H1 (cell line): ENCODE measurements at regions not wholly inside any gene's neighbourhood (a gene's known extent, or its start where the extent isn't known, plus 50 kb on each side); places are given as distances from the start of the nearest gene placed in this dataset.

Source experiments
- CTCF ChIA-PET: fragments of 300-600 bp; sonication (Branson Sonifier 250); formaldehyde crosslinking; loops from one replicate; lab custom pipeline; 2021; ENCODE audit not compliant: partially characterized antibody; lab: Charles Lee
- POLR2A ChIA-PET: fragments of 300-600 bp; sonication (Branson Sonifier 250); formaldehyde crosslinking; loops from one replicate; lab custom pipeline; 2021; ENCODE audit warnings: inconsistent platforms; ENCODE audit not compliant: partially characterized antibody; lab: Charles Lee
- DNase-seq, 2 experiments: peaks; one replicate each; pipeline versions ENCODE4 v3.0.0 to v3.0.0-alpha.2; 2010 to 2022; ENCODE audit warnings: low spot score in 2 of 2, low read depth in 1 of 2, mixed read lengths in 1 of 2
- FAIRE-seq: peaks from 2 replicates; lab custom pipeline; 2011; peaks lifted over from hg19 to GRCh38; lab: Jason Lieb, UNC
- H2AFZ ChIP-seq: 2 replicates; pipeline ENCODE4 v1.8.1; 2012; ENCODE audit warnings: low read length, inconsistent platforms
- H2AK5ac ChIP-seq: 2 replicates; pipeline ENCODE4 v1.6.1; 2013; ENCODE audit warnings: low read depth, low read length
- H2BK120ac ChIP-seq: replicated peaks from 2 replicates; pipeline ENCODE3; 2013; ENCODE audit warnings: low read depth, low read length, inconsistent platforms
- H2BK12ac ChIP-seq: 2 replicates; pipeline ENCODE4 v1.6.1; 2013; ENCODE audit warnings: low read depth, low read length
- H2BK15ac ChIP-seq: 2 replicates; pipeline ENCODE4 v1.6.1; 2013; ENCODE audit warnings: low read length
- H2BK20ac ChIP-seq: 2 replicates; pipeline ENCODE4 v1.6.1; 2013; ENCODE audit warnings: low read length
- H2BK5ac ChIP-seq: 2 replicates; pipeline ENCODE4 v1.6.1; 2013; ENCODE audit warnings: low read depth, low read length
- H3K14ac ChIP-seq: 2 replicates; pipeline ENCODE4 v1.6.1; 2013; ENCODE audit warnings: inconsistent platforms; ENCODE audit not compliant: insufficient read length
- H3K18ac ChIP-seq: 2 replicates; pipeline ENCODE4 v1.6.1; 2013; ENCODE audit warnings: low read length; ENCODE audit errors: extremely low read depth
- H3K23ac ChIP-seq: 2 replicates; pipeline ENCODE4 v1.6.1; 2013; ENCODE audit warnings: inconsistent platforms; ENCODE audit not compliant: insufficient read length
- H3K23me2 ChIP-seq: 2 replicates; pipeline ENCODE4 v1.6.1; 2013; ENCODE audit warnings: low read depth, low read length
- H3K27ac ChIP-seq: 2 replicates; pipeline ENCODE4 v1.6.1; 2011; ENCODE audit warnings: low read depth, low read length, inconsistent platforms
- H3K27me3 ChIP-seq, 4 experiments: replicated peaks in 1 of 4; 1 replicate in 1 of 4; 2 replicates in 3 of 4; pipeline versions ENCODE4 v1.6.1 to v1.8.1; 2011 to 2013; ENCODE audit warnings: low read length in 3 of 4, mild to moderate bottlenecking in 3 of 4, inconsistent platforms in 2 of 4, mixed read lengths in 2 of 4, moderate library complexity in 1 of 4; ENCODE audit not compliant: control insufficient read depth in 3 of 4, insufficient read depth in 3 of 4; ENCODE audit errors: extremely low read depth in 1 of 4
- H3K36me3 ChIP-seq, 4 experiments: 2 replicates each; pipeline versions ENCODE4 v1.6.1 to v1.8.1; 2011 to 2013; ENCODE audit warnings: mild to moderate bottlenecking in 4 of 4, low read length in 3 of 4, moderate library complexity in 2 of 4, control low read depth in 1 of 4, inconsistent platforms in 1 of 4; ENCODE audit not compliant: insufficient read depth in 4 of 4, control insufficient read depth in 2 of 4
- H3K4ac ChIP-seq: replicated peaks from 2 replicates; pipeline ENCODE3; 2013; ENCODE audit warnings: low read length, low read depth, mixed read lengths, inconsistent platforms; ENCODE audit not compliant: insufficient read length
- H3K4me1 ChIP-seq, 4 experiments: replicated peaks in 1 of 4; 1 replicate in 1 of 4; 2 replicates in 3 of 4; pipeline versions ENCODE4 v1.6.1 to v1.8.1; 2011 to 2013; ENCODE audit warnings: low read length in 3 of 4, inconsistent platforms in 2 of 4, mixed read lengths in 1 of 4; ENCODE audit not compliant: insufficient read depth in 4 of 4, control insufficient read depth in 3 of 4
- H3K4me2 ChIP-seq, 2 experiments: 2 replicates each; pipeline versions ENCODE4 v1.6.1 to v1.8.1; 2011 to 2013; ENCODE audit warnings: low read depth in 2 of 2, low read length in 2 of 2, control low read depth in 1 of 2, inconsistent platforms in 1 of 2, mild to moderate bottlenecking in 1 of 2; ENCODE audit not compliant: insufficient read depth in 1 of 2
- H3K4me3 ChIP-seq, 4 experiments: fragments of 200-600, 300-600 bp in 1 of 4; sonication (generic), shearing (Covaris generic), sonication (Bioruptor Twin) in 1 of 4; 2 replicates each; pipeline versions ENCODE4 v1.5.1 to v1.8.1; 2011 to 2016; ENCODE audit warnings: low read length in 4 of 4, low read depth in 3 of 4, control low read depth in 2 of 4, inconsistent platforms in 2 of 4, mild to moderate bottlenecking in 2 of 4, mixed read lengths in 1 of 4, moderate library complexity in 1 of 4; ENCODE audit not compliant: insufficient read depth in 2 of 4; ENCODE audit errors: extremely low read depth in 1 of 4
- H3K56ac ChIP-seq: replicated peaks from 2 replicates; pipeline ENCODE3; 2013; ENCODE audit warnings: low read depth, mild to moderate bottlenecking, mixed read lengths, low read length, inconsistent platforms; ENCODE audit not compliant: insufficient read length
- H3K79me1 ChIP-seq: 2 replicates; pipeline ENCODE4 v1.6.1; 2013; ENCODE audit warnings: low read depth, low read length, control low read depth
- H3K79me2 ChIP-seq, 2 experiments: 2 replicates each; pipeline versions ENCODE4 v1.6.1 to v1.8.1; 2012 to 2013; ENCODE audit warnings: low read length in 2 of 2, mild to moderate bottlenecking in 2 of 2, inconsistent platforms in 1 of 2; ENCODE audit not compliant: insufficient read depth in 2 of 2, control insufficient read depth in 1 of 2
- H3K9ac ChIP-seq, 4 experiments: replicated peaks in 1 of 4; 1 replicate in 1 of 4; 2 replicates in 3 of 4; pipeline versions ENCODE4 v1.6.1 to v1.8.1; 2011 to 2013; ENCODE audit warnings: low read depth in 3 of 4, low read length in 3 of 4, control low read depth in 2 of 4, mild to moderate bottlenecking in 2 of 4, moderate library complexity in 2 of 4, inconsistent platforms in 1 of 4; ENCODE audit errors: extremely low read depth in 1 of 4
- H3K9me3 ChIP-seq, 2 experiments: 2 replicates each; pipeline versions ENCODE4 v1.6.1 to v1.8.1; 2012 to 2013; ENCODE audit warnings: mild to moderate bottlenecking in 2 of 2, moderate library complexity in 2 of 2, control low read depth in 1 of 2, inconsistent platforms in 1 of 2, low read depth in 1 of 2, low read length in 1 of 2, mixed read lengths in 1 of 2; ENCODE audit not compliant: insufficient read depth in 2 of 2
- H4K20me1 ChIP-seq, 2 experiments: replicated peaks in 1 of 2; 2 replicates each; pipeline versions ENCODE3 to v1.8.1; 2011 to 2013; ENCODE audit warnings: inconsistent platforms in 2 of 2, low read length in 2 of 2, mild to moderate bottlenecking in 1 of 2; ENCODE audit not compliant: insufficient read depth in 2 of 2, control insufficient read depth in 1 of 2
- H4K5ac ChIP-seq: 2 replicates; pipeline ENCODE4 v1.6.1; 2013; ENCODE audit warnings: low read length, low read depth, mixed read lengths, inconsistent platforms; ENCODE audit not compliant: insufficient read length
- H4K8ac ChIP-seq: 2 replicates; pipeline ENCODE4 v1.8.0; 2013; ENCODE audit warnings: mild to moderate bottlenecking, moderate library complexity, low read length, inconsistent platforms; ENCODE audit not compliant: insufficient read depth; ENCODE audit errors: extremely low read depth
- H4K91ac ChIP-seq: replicated peaks from 2 replicates; pipeline ENCODE3; 2013; ENCODE audit warnings: low read length, mixed read lengths, inconsistent platforms; ENCODE audit not compliant: insufficient read length
- EGR1 ChIP-seq: IDR thresholded peaks from 2 replicates; pipeline ENCODE4 v1.6.1; 2011; ENCODE audit warnings: low read depth, low read length, borderline replicate concordance
- MAFK ChIP-seq: IDR thresholded peaks from 2 replicates; pipeline ENCODE4 v1.6.1; 2012; ENCODE audit warnings: low read depth, mild to moderate bottlenecking, improper control_type of control experiment, low read length
- RFX5 ChIP-seq: IDR thresholded peaks from 2 replicates; pipeline ENCODE4 v1.6.1; 2011; ENCODE audit warnings: low read depth, low read length, improper control_type of control experiment, borderline replicate concordance
- TCF12 ChIP-seq: IDR thresholded peaks from 2 replicates; pipeline ENCODE4 v1.6.1; 2011; ENCODE audit warnings: low read depth, mild to moderate bottlenecking, low read length
- WGBS, 2 experiments: shearing (Covaris generic) in 1 of 2; methylation state at CpG; one replicate each; pipeline versions ENCODE4 v1.1.6 to v1.1.7; 2013 to 2015; ENCODE audit warnings: low lambda C conversion rate in 2 of 2, mixed read lengths in 2 of 2, inconsistent platforms in 1 of 2, low coverage in 1 of 2, missing lambda C conversion rate in 1 of 2; ENCODE audit not compliant: insufficient replicate concordance in 2 of 2, insufficient coverage in 1 of 2, insufficient read length in 1 of 2; ENCODE audit errors: extremely low coverage in 1 of 2, missing lambda C conversion rate in 1 of 2; 5-methylcytosine and 5-hydroxymethylcytosine counted together

GRCh38 chr5:4941161-4941560, 199.0 kb upstream of the ADAMTS16 start:
- Histone ChIP-seq H2BK15ac (no peak overlapping the region), H3K79me1 (no peaks in the 10 kb centered on the region), H3K4me1 (peaks cover 0 to 5% (median 4%) of the 10 kb centered on the region in 4 experiments; a peak in 5 of 7 replicates), H3K4me3 (no peak overlapping the region), H3K18ac (no peak overlapping the region), H2BK5ac (no peak overlapping the region), H4K8ac (no peak overlapping the region), H3K56ac (no peak overlapping the region), H4K91ac (no peak overlapping the region), H3K27me3 (no peaks in the 10 kb centered on the region), H2BK12ac (no peak overlapping the region), H4K5ac (no peak overlapping the region), H3K9me3 (no peaks in the 10 kb centered on the region), H3K79me2 (no peaks in the 10 kb centered on the region), H3K23ac (no peak overlapping the region), H4K20me1 (no peaks in the 10 kb centered on the region), H3K23me2 (no peaks in the 10 kb centered on the region), H2BK120ac (no peak overlapping the region), H3K9ac (no peak overlapping the region), H3K36me3 (no peaks in the 10 kb centered on the region), H2AFZ (no peak overlapping the region), H2BK20ac (no peak overlapping the region), H3K4me2 (no peak overlapping the region), H3K14ac (no peak overlapping the region), H3K4ac (no peak overlapping the region), H3K27ac (no peak overlapping the region), H2AK5ac (no peak overlapping the region)
- WGBS, 2 experiments: 84% methylated on average over 12 of the region's 12 CpGs; no CpG with 5 or more reads in 1 of the 2 experiments
- DNase-seq (no peak), FAIRE-seq (no peak)
- TF ChIP-seq EGR1 (no peak), RFX5 (no peak), TCF12 (no peak), MAFK (no peak)
- POLR2A ChIA-PET: no interaction called here
- CTCF ChIA-PET: interaction anchor here (0.8 to 3.2 kb wide), 25 partner anchors 9 to 798 kb away, joined by 3 to 30 read pairs (median 4); no protein-coding TSS in a partner anchor
